ENCODE measurements at regions not wholly inside any gene's neighbourhood (a gene's known extent, or its start where the extent isn't known, plus 50 kb on each side); places are given as distances from the start of the nearest gene placed in this dataset.

DNA sequence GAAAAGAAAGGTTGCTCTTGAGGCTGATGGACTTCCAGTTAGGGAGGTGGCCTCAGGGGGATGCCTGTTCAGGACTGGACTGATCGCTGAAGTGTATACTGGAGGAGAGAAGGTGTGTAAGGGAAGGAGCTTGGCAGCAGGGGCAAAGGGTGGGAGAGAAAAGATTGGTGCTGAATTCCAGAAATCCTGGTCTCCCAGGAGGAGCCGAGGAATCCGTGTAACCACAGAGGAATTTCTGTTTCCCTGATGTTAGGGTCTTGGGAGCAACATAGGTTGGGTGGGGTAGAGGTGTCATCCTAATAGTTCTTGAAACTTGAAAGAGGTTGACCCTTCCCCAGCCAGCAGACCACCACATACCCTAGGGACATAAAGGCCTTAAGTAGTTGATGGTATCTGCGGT, 88.9 kb upstream of the PTPN3 start:
- no peak overlapping the region for H2BK5ac ChIP-seq (ENCODE audit: low read depth, low read length, poor library complexity, severe bottlenecking)
- no TSS peak for BruUV-seq (replicated peaks)
- H3K27me3 ChIP-seq (ENCODE audit: control insufficient read depth, insufficient read depth, low read length): peaks cover 39% of the 10 kb centered on the region
- no peak overlapping the region for H2BK15ac ChIP-seq (ENCODE audit: low read depth, low read length)
- peak overlapping the region; percentile 23 for H2AK9ac ChIP-seq (replicated peaks; ENCODE audit: low read depth, low read length, poor library complexity)
- no peak overlapping the region for H3K56ac ChIP-seq (ENCODE audit: extremely low read depth, insufficient read depth, low read length)
- H4K20me1 ChIP-seq (ENCODE audit: insufficient read depth, low read length): no peaks in the 10 kb centered on the region
- dilution Hi-C loops (cut with HindIII; ENCODE audit: low sequenced_read_pairs, unreplicated experiment) (no loop called here), intact Hi-C loops (cut with micrococcal nuclease) (no loop called here), in situ Hi-C loops (cut with MboI; ENCODE audit: low sequenced_read_pairs) (loop anchor here (25.0 kb wide), 1 partner anchor 575 kb away; no protein-coding TSS in a partner anchor)
- no peak overlapping the region for H3K14ac ChIP-seq (replicated peaks; ENCODE audit: low read depth, low read length)
- no peak overlapping the region for H3K4ac ChIP-seq (ENCODE audit: low read depth, low read length)
- H3K9ac ChIP-seq (ENCODE audit: low read depth, low read length): no peak overlapping the region
- no peak overlapping the region for H4K5ac ChIP-seq (ENCODE audit: low read depth, low read length)
- DNase-seq: no peak
- H3K36me3 ChIP-seq (ENCODE audit: control insufficient read depth, insufficient read depth, low read length): no peaks in the 10 kb centered on the region
- no peak for TF ChIP-seq NFE2L2 (IDR thresholded peaks at IDR 0.05; ENCODE audit: low read depth, low read length)
- TF ChIP-seq POLR2A (IDR thresholded peaks at IDR 0.05; ENCODE audit: low read depth, low read length): no peak
- no peak for TF ChIP-seq MAFK (IDR thresholded peaks at IDR 0.05; ENCODE audit: low read depth, low read length)
- TF ChIP-seq, protein P1, sequence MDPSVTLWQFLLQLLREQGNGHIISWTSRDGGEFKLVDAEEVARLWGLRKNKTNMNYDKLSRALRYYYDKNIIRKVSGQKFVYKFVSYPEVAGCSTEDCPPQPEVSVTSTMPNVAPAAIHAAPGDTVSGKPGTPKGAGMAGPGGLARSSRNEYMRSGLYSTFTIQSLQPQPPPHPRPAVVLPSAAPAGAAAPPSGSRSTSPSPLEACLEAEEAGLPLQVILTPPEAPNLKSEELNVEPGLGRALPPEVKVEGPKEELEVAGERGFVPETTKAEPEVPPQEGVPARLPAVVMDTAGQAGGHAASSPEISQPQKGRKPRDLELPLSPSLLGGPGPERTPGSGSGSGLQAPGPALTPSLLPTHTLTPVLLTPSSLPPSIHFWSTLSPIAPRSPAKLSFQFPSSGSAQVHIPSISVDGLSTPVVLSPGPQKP (IDR thresholded peaks at IDR 0.05; ENCODE audit: borderline replicate concordance, low read depth, low read length): no peak
- no peak for TF ChIP-seq CEBPB (IDR thresholded peaks at IDR 0.05; ENCODE audit: low read depth, low read length)
- no peak for TF ChIP-seq BHLHE40 (IDR thresholded peaks at IDR 0.05; ENCODE audit: low read depth, low read length)
- TF ChIP-seq RAD21 (IDR thresholded peaks at IDR 0.05; ENCODE audit: low read length): no peak
- TF ChIP-seq, protein P2, sequence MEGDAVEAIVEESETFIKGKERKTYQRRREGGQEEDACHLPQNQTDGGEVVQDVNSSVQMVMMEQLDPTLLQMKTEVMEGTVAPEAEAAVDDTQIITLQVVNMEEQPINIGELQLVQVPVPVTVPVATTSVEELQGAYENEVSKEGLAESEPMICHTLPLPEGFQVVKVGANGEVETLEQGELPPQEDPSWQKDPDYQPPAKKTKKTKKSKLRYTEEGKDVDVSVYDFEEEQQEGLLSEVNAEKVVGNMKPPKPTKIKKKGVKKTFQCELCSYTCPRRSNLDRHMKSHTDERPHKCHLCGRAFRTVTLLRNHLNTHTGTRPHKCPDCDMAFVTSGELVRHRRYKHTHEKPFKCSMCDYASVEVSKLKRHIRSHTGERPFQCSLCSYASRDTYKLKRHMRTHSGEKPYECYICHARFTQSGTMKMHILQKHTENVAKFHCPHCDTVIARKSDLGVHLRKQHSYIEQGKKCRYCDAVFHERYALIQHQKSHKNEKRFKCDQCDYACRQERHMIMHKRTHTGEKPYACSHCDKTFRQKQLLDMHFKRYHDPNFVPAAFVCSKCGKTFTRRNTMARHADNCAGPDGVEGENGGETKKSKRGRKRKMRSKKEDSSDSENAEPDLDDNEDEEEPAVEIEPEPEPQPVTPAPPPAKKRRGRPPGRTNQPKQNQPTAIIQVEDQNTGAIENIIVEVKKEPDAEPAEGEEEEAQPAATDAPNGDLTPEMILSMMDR (conservative IDR thresholded peaks at IDR 0.05; ENCODE audit: low read depth, low read length): no peak
- TF ChIP-seq, protein P3, sequence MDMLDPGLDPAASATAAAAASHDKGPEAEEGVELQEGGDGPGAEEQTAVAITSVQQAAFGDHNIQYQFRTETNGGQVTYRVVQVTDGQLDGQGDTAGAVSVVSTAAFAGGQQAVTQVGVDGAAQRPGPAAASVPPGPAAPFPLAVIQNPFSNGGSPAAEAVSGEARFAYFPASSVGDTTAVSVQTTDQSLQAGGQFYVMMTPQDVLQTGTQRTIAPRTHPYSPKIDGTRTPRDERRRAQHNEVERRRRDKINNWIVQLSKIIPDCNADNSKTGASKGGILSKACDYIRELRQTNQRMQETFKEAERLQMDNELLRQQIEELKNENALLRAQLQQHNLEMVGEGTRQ (IDR thresholded peaks at IDR 0.05; ENCODE audit: low read depth, low read length): no peak
- no peak for TF ChIP-seq FOS (IDR thresholded peaks at IDR 0.05; ENCODE audit: low read depth, low read length)
- no peaks in the 10 kb centered on the region for H3K79me1 ChIP-seq (ENCODE audit: low read depth in 1 of 2, low read length in 2 of 2)
- H4K91ac ChIP-seq (ENCODE audit: insufficient read depth, low read depth, low read length): no peak overlapping the region
- POLR2A ChIA-PET (ENCODE audit: unreplicated experiment): no interaction called here
- no peaks in the 10 kb centered on the region for H3K9me1 ChIP-seq (ENCODE audit: insufficient read depth, low read length)
- H2BK20ac ChIP-seq (ENCODE audit: low read depth, low read length): no peak overlapping the region
- no peak overlapping the region for H2BK120ac ChIP-seq (ENCODE audit: low read depth, low read length)
- no peak overlapping the region for H3K23ac ChIP-seq (ENCODE audit: low read depth, low read length)
- H3K4me2 ChIP-seq (ENCODE audit: low read depth, low read length): no peak overlapping the region
- H3K4me3 ChIP-seq (ENCODE audit: insufficient read depth, low read depth, low read length): no peak overlapping the region
- WGBS, 2 experiments (ENCODE audit: extremely low coverage in 2 of 2, insufficient read length in 1 of 2): 78% methylated on average over 2 of the region's 4 CpGs; no CpG with 5 or more reads in 1 of the 2 experiments
- ATAC-seq (ENCODE audit: low read depth): no peak
- H2AFZ ChIP-seq (replicated peaks; ENCODE audit: low read length, poor library complexity): no peak overlapping the region
- no peak overlapping the region for H3K27ac ChIP-seq (ENCODE audit: insufficient read depth, low read length)
- H3K18ac ChIP-seq (ENCODE audit: low read depth, low read length): no peak overlapping the region
- CTCF ChIA-PET: no interaction called here
- H3K4me1 ChIP-seq (ENCODE audit: control insufficient read depth, insufficient read depth, low read length): no peaks in the 10 kb centered on the region
- no peak overlapping the region for H2AK5ac ChIP-seq (ENCODE audit: low read depth, low read length)
- H3K9me3 ChIP-seq (ENCODE audit: control insufficient read depth, insufficient read depth, low read length): peaks cover 6% of the 10 kb centered on the region
- H4K8ac ChIP-seq (ENCODE audit: low read depth in 2 of 2, low read length in 2 of 2): no peak overlapping the region

All from IMR-90 (cell line).